GM18505 (cell line): ENCODE measurements at regions not wholly inside any gene's neighbourhood (a gene's known extent, or its start where the extent isn't known, plus 50 kb on each side); places are given as distances from the start of the nearest gene placed in this dataset.

Experiments
- ATAC-seq: cut with Tn5 transposase; IDR thresholded peaks from one replicate; pipeline ENCODE4 v1.9.1; 2021; ENCODE audit not compliant: unreplicated experiment
- POLR2A ChIP-seq: IDR thresholded peaks from 4 replicates; pipeline ENCODE4 v1.6.1; 2011; ENCODE audit warnings: borderline replicate concordance; ENCODE audit not compliant: insufficient read depth, insufficient read length; ENCODE audit errors: extremely low read depth

- ATAC-seq, result no peak
Observed at GRCh38 chr5:14041528-14042192, 97.2 kb upstream of the DNAH5 start.

GRCh38 chr5:14040542-14040941 lies 96.1 kb upstream of the DNAH5 start:
- ATAC-seq, result no peak
- no peak for TF ChIP-seq POLR2A

More at GRCh38 chr5:14041528-14042192, 97.2 kb upstream of the DNAH5 start:
- no peak for TF ChIP-seq POLR2A

- ATAC-seq, result no peak
- TF ChIP-seq POLR2A, result no peak
Observed at GRCh38 chr5:14039576-14039975, 95.1 kb upstream of the DNAH5 start.

GRCh38 chr5:14039063-14039462 lies 94.6 kb upstream of the DNAH5 start:
- TF ChIP-seq POLR2A, result no peak
- ATAC-seq, result no peak

GRCh38 chr5:14038341-14038959 lies 94.0 kb upstream of the DNAH5 start:
- no peak for ATAC-seq
- TF ChIP-seq POLR2A, result no peak

GRCh38 chr5:14036947-14037346 lies 92.5 kb upstream of the DNAH5 start:
- no peak for ATAC-seq
- TF ChIP-seq POLR2A, result no peak

GRCh38 chr5:14036514-14036913 lies 92.0 kb upstream of the DNAH5 start:
- TF ChIP-seq POLR2A, result no peak
- no peak for ATAC-seq

- ATAC-seq, result no peak
- TF ChIP-seq POLR2A, result no peak
Observed at GRCh38 chr5:14035859-14036503, 91.5 kb upstream of the DNAH5 start.

- ATAC-seq, result no peak
- no peak for TF ChIP-seq POLR2A
Observed at GRCh38 chr5:14034963-14035362, 90.5 kb upstream of the DNAH5 start.

- ATAC-seq, result no peak
- TF ChIP-seq POLR2A, result no peak
Observed at GRCh38 chr5:14032918-14033317, 88.4 kb upstream of the DNAH5 start.

GRCh38 chr5:14028938-14029584 lies 84.6 kb upstream of the DNAH5 start:
- TF ChIP-seq POLR2A, result no peak
- ATAC-seq, result no peak

GRCh38 chr5:14028188-14028587 lies 83.7 kb upstream of the DNAH5 start:
- no peak for ATAC-seq
- no peak for TF ChIP-seq POLR2A

GRCh38 chr5:14025569-14026286 lies 81.2 kb upstream of the DNAH5 start:
- ATAC-seq, result no peak
- TF ChIP-seq POLR2A, result no peak
